Prostate gland (tissue), 2 donors: ENCODE measurements at regions not wholly inside any gene's neighbourhood (a gene's known extent, or its start where the extent isn't known, plus 50 kb on each side); places are given as distances from the start of the nearest gene placed in this dataset.

Experiments used
- POLR2A ChIP-seq: fragments of 450-650 bp; IDR thresholded peaks from one replicate; pipeline ENCODE4 v1.6.1; 2016; ENCODE audit warnings: antibody characterized with exemption, mild to moderate bottlenecking
- POLR2AphosphoS5 ChIP-seq: sonication (generic); formaldehyde crosslinking; IDR thresholded peaks from one replicate; pipeline ENCODE4 v1.6.1; 2017; ENCODE audit warnings: antibody characterized with exemption
- TF ChIP-seq, protein P1 (sequence below), 4 experiments: fragments of 200-600 bp in 2 of 4; fragments of 450-650 bp in 2 of 4; sonication (generic) in 2 of 4; IDR thresholded peaks; 1 replicate in 3 of 4; 2 replicates in 1 of 4; pipeline ENCODE4 v1.5.1; 2016 to 2019; ENCODE audit warnings: antibody characterized with exemption in 4 of 4, mild to moderate bottlenecking in 2 of 4, moderate library complexity in 2 of 4

DNA sequence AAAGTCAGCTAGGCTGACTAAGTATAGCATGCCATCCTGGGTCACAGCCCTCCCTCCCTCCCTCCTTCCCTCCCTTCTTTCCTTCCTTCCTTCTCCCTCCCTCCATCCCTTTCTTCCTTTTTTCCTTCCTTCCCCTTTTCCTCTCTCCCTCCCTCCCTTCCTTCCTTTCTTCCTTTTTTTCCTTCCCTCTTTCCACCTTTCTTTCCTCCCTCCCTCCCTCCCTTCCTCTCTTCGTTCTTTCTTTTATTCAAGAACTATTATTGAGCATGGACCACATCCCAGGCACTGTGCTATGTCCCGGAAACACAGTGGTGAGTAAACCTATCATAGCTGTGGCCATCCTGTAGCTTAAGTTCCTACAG is 106.2 kb upstream of the BACH2 start:
- TF ChIP-seq POLR2A (no peak), POLR2AphosphoS5 (no peak)
- TF ChIP-seq, protein P1, sequence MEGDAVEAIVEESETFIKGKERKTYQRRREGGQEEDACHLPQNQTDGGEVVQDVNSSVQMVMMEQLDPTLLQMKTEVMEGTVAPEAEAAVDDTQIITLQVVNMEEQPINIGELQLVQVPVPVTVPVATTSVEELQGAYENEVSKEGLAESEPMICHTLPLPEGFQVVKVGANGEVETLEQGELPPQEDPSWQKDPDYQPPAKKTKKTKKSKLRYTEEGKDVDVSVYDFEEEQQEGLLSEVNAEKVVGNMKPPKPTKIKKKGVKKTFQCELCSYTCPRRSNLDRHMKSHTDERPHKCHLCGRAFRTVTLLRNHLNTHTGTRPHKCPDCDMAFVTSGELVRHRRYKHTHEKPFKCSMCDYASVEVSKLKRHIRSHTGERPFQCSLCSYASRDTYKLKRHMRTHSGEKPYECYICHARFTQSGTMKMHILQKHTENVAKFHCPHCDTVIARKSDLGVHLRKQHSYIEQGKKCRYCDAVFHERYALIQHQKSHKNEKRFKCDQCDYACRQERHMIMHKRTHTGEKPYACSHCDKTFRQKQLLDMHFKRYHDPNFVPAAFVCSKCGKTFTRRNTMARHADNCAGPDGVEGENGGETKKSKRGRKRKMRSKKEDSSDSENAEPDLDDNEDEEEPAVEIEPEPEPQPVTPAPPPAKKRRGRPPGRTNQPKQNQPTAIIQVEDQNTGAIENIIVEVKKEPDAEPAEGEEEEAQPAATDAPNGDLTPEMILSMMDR (IDR thresholded peaks at IDR 0.05) = no peak
